ENCODE measurements at regions not wholly inside any gene's neighbourhood (a gene's known extent, or its start where the extent isn't known, plus 50 kb on each side); places are given as distances from the start of the nearest gene placed in this dataset.

- no peak for TF ChIP-seq YY1 (IDR thresholded peaks at IDR 0.05)
- TF ChIP-seq CTCF (IDR thresholded peaks at IDR 0.05; ENCODE audit: low read depth, low read length, missing input control), result no peak
- no peak for TF ChIP-seq ZBTB33 (IDR thresholded peaks at IDR 0.05)
- no peak for TF ChIP-seq GABPA (IDR thresholded peaks at IDR 0.05 in 1 of 2, conservative IDR thresholded peaks at IDR 0.05 in 1 of 2)
- TF ChIP-seq MAX (IDR thresholded peaks at IDR 0.05), result no peak
- no peak for TF ChIP-seq RAD21 (IDR thresholded peaks at IDR 0.05)
- no peak for TF ChIP-seq HNF4A (conservative IDR thresholded peaks at IDR 0.05)
- no peak for TF ChIP-seq REST (IDR thresholded peaks at IDR 0.05)
- no peak for TF ChIP-seq ATF3 (IDR thresholded peaks at IDR 0.05)
Measured at GRCh38 chr2:223196331-223196730, 144.3 kb downstream of the KCNE4 start.

All from liver (tissue), 3 donors.